ENCODE measurements at regions not wholly inside any gene's neighbourhood (a gene's known extent, or its start where the extent isn't known, plus 50 kb on each side); places are given as distances from the start of the nearest gene placed in this dataset.
"Not testable (repeated sequence)": the region's sequence is repeated elsewhere in the genome, so short reads cannot be mapped to it uniquely, and the experiment has no call there.

- DNase-seq, result no peak
Observed at GRCh38 chr2:19644763-19645162, 257.0 kb downstream of the TTC32 start.

GRCh38 chr2:19643117-19643518, 258.7 kb downstream of the TTC32 start:
- no peak for DNase-seq

- DNase-seq, result no peak
Observed at GRCh38 chr2:19642501-19642900, 259.3 kb downstream of the TTC32 start.

- DNase-seq, result no peak
Observed at GRCh38 chr2:19635951-19636510, 265.8 kb downstream of the TTC32 start.

- DNase-seq, result no peak
Observed at GRCh38 chr2:19632403-19632991, 269.3 kb downstream of the TTC32 start.

GRCh38 chr2:19631871-19632270, 269.9 kb downstream of the TTC32 start:
- no peak for DNase-seq

- DNase-seq, result no peak
Observed at GRCh38 chr2:19630921-19631320, 270.9 kb downstream of the TTC32 start.

GRCh38 chr2:19627359-19627758, 268.9 kb upstream of the OSR1 start:
- no peak for DNase-seq

- no peak for DNase-seq
Observed at GRCh38 chr2:19623488-19623887, 265.1 kb upstream of the OSR1 start.

GRCh38 chr2:19617257-19617848, 258.9 kb upstream of the OSR1 start:
- no peak for DNase-seq

GRCh38 chr2:19615402-19615801, 257.0 kb upstream of the OSR1 start:
- not testable (repeated sequence) for DNase-seq

GRCh38 chr2:19614066-19614465, 255.6 kb upstream of the OSR1 start:
- DNase-seq, result no peak

GRCh38 chr2:19611491-19612332, 253.3 kb upstream of the OSR1 start:
- DNase-seq, result no peak

GRCh38 chr2:19609266-19609665, 250.8 kb upstream of the OSR1 start:
- no peak for DNase-seq

GRCh38 chr2:19607931-19608771, 249.7 kb upstream of the OSR1 start:
- DNase-seq, result no peak

GRCh38 chr2:19607400-19607799, 249.0 kb upstream of the OSR1 start:
- no peak for DNase-seq

GRCh38 chr2:19600982-19601381, 242.6 kb upstream of the OSR1 start:
- no peak for DNase-seq

GRCh38 chr2:19600506-19600905, 242.1 kb upstream of the OSR1 start:
- no peak for DNase-seq

- no peak for DNase-seq
Observed at GRCh38 chr2:19598971-19599370, 240.5 kb upstream of the OSR1 start.

- no peak for DNase-seq
Observed at GRCh38 chr2:19592197-19592596, 233.8 kb upstream of the OSR1 start.

GRCh38 chr2:19589791-19590190, 231.4 kb upstream of the OSR1 start:
- no peak for DNase-seq

- DNase-seq, result no peak
Observed at GRCh38 chr2:19580830-19581229, 222.4 kb upstream of the OSR1 start.

- no peak for DNase-seq
Observed at GRCh38 chr2:19580264-19580663, 221.8 kb upstream of the OSR1 start.
